Upper lobe of left lung (tissue), 6 donors: ENCODE measurements at regions not wholly inside any gene's neighbourhood (a gene's known extent, or its start where the extent isn't known, plus 50 kb on each side); places are given as distances from the start of the nearest gene placed in this dataset.
A peak's percentile ranks its signal among the peaks of the same experiment; 100 is the strongest.
"Not testable (repeated sequence)": the region's sequence is repeated elsewhere in the genome, so short reads cannot be mapped to it uniquely, and the experiment has no call there.

Source experiments
- ATAC-seq, 2 donors: fragments of 200-7000 bp; cut with Tn5 transposase; one replicate each; pipeline ENCODE4 v1.9.1; 2022; ENCODE audit warnings: mild to moderate bottlenecking in 2 of 2, moderate library complexity in 2 of 2; ENCODE audit not compliant: low FRiP score in 2 of 2
- DNase-seq, 2 donors: peaks; one replicate each; pipeline ENCODE4 v3.0.0-alpha.2; 2019 to 2020
- H3K27ac ChIP-seq, 4 donors: fragments of 200-600 bp; sonication (generic); one replicate each; pipeline ENCODE4 v1.5.1; 2016 to 2019
- H3K27me3 ChIP-seq, 4 donors: fragments of 200-600 bp; sonication (generic); one replicate each; pipeline ENCODE4 v1.5.1; 2017 to 2019
- H3K36me3 ChIP-seq, 4 donors: fragments of 200-600 bp; sonication (generic); one replicate each; pipeline ENCODE4 v1.5.1; 2016 to 2019
- H3K4me1 ChIP-seq, 4 donors: fragments of 200-600 bp; sonication (generic); one replicate each; pipeline ENCODE4 v1.5.1; 2018 to 2019
- H3K4me3 ChIP-seq, 4 donors: fragments of 200-600 bp; sonication (generic); one replicate each; pipeline ENCODE4 v1.5.1; 2017 to 2019; ENCODE audit warnings: mild to moderate bottlenecking in 2 of 4, moderate library complexity in 1 of 4
- H3K9me3 ChIP-seq, 4 donors: fragments of 200-600 bp; sonication (generic); one replicate each; pipeline ENCODE4 v1.5.1; 2018 to 2019
- EP300 ChIP-seq, 4 donors: sonication (generic); formaldehyde crosslinking; IDR thresholded peaks; one replicate each; pipeline ENCODE4 v1.5.1; 2017; ENCODE audit warnings: antibody characterized with exemption in 4 of 4, control low read depth in 2 of 4
- POLR2A ChIP-seq, 4 donors: fragments of 450-650 bp; IDR thresholded peaks; one replicate each; pipeline ENCODE4 v1.5.1; 2016 to 2017; ENCODE audit warnings: antibody characterized with exemption in 4 of 4, mild to moderate bottlenecking in 2 of 4
- POLR2AphosphoS5 ChIP-seq, 2 donors: sonication (generic); formaldehyde crosslinking; IDR thresholded peaks; one replicate each; pipeline ENCODE4 v1.5.1; 2017; ENCODE audit warnings: antibody characterized with exemption in 2 of 2
- WGBS, 2 donors: methylation state at CpG; one replicate each; pipeline ENCODE4 v1.1.5; 2017 to 2018; 5-methylcytosine and 5-hydroxymethylcytosine counted together
- TF ChIP-seq, protein P1 (sequence below), 6 experiments: fragments of 450-650 bp in 4 of 6; fragments of 200-600 bp in 2 of 6; sonication (generic) in 2 of 6; IDR thresholded peaks; one replicate each; pipeline ENCODE4 v1.5.1; 2016 to 2019; ENCODE audit warnings: antibody characterized with exemption in 6 of 6
- donor health status: DM: no; HTN: no; CAD: no; lungs with moderate emphysema.
- donor health status: DM: no; HTN: yes; CAD: no; lungs with severe emphysema.

DNA sequence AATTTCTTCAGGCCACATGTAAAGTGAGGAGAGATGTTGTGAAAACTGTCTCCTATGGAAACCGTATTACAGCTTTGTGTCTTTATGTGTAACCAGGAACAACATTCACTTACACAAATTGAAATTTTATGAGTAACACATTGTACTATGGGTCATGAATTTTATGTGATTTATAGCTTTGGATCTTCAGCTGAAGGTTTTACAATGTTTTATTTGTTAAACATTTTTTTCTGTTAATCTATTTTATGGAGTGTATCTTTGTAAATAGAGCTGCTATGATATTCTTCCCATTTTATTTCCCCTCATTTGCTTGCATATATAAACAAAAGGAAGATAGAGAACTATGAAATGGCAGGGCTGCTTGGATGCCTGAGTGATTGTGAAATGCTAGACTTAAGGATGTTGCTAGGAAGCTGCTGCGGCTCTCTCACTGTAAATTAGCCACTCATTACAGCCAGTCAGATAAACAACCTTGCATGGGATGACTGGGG lies 104.5 kb upstream of the PCLO start:
- H3K27me3 ChIP-seq: no peaks in the 10 kb centered on the region
- DNase-seq (no peak), ATAC-seq (no peak)
- TF ChIP-seq POLR2AphosphoS5 (IDR thresholded peaks at IDR 0.05): no peak
- no peak for TF ChIP-seq EP300 (IDR thresholded peaks at IDR 0.05)
- TF ChIP-seq, protein P1, sequence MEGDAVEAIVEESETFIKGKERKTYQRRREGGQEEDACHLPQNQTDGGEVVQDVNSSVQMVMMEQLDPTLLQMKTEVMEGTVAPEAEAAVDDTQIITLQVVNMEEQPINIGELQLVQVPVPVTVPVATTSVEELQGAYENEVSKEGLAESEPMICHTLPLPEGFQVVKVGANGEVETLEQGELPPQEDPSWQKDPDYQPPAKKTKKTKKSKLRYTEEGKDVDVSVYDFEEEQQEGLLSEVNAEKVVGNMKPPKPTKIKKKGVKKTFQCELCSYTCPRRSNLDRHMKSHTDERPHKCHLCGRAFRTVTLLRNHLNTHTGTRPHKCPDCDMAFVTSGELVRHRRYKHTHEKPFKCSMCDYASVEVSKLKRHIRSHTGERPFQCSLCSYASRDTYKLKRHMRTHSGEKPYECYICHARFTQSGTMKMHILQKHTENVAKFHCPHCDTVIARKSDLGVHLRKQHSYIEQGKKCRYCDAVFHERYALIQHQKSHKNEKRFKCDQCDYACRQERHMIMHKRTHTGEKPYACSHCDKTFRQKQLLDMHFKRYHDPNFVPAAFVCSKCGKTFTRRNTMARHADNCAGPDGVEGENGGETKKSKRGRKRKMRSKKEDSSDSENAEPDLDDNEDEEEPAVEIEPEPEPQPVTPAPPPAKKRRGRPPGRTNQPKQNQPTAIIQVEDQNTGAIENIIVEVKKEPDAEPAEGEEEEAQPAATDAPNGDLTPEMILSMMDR (IDR thresholded peaks at IDR 0.05): no peak
- TF ChIP-seq POLR2A (IDR thresholded peaks at IDR 0.05): no peak
- WGBS, 2 donors: 45 to 60% methylated on average over 2 of the region's 2 CpGs
- no peak overlapping the region for H3K27ac ChIP-seq
- H3K4me1 ChIP-seq: no peaks in the 10 kb centered on the region
- no peaks in the 10 kb centered on the region for H3K36me3 ChIP-seq
- no peaks in the 10 kb centered on the region for H3K9me3 ChIP-seq
- no peak overlapping the region for H3K4me3 ChIP-seq

DNA sequence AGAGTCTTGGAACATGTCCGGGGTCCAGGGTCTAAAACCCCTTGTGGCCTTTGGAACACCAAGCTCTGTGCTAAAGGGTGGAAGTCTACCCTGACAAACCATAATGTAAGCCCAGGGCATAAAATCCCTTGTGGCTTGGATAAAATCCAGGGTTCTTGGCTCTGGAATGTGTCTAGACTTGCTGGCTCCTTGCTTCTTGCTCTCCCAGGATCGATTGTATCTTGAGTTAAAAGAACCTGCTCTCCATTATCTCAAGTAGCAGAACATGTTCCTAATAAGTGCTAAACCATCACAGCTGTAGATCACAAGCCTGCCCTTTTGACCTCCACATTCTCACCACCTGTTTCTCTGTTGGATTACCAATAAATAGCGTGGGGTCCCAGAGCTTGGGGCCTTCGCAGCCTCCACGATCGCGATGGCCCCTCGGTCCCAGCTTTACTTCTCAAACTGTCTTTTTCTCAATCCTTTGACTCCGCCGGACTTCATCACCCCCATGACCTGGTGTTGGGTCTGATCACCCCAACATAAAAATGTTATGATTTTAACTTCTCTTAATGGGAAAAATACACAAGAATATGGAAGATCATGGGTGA lies 100.9 kb upstream of the PCLO start:
- H3K4me3 ChIP-seq, H3K27ac ChIP-seq, ATAC-seq, H3K36me3 ChIP-seq, H3K4me1 ChIP-seq, H3K9me3 ChIP-seq, H3K27me3 ChIP-seq: not testable (repeated sequence)
- peak in 1 of 2 donors; percentile 43 for DNase-seq
- WGBS, 2 donors: 80 to 84% methylated on average over 10 of the region's 10 CpGs

DNA sequence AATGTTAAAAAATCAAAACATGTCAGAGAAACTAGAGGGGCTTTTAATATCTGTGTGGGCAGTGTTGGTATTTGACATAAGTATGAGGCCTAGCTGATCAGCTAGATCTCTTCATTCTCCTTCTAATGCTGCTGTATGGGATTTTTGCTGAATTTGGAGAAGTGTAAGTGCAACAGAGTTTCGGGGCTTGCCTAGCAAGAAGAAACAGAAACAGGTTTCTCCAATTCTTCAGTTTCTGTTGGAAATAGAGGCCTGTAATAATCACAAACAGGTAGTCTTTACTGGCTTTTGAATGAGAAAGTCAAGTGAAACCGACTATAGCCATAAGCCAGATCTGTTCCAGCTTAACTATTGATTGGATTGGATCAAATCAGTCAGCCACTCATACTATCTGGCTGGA lies 96.4 kb upstream of the PCLO start:
- Histone ChIP-seq H3K4me1 (no peaks in the 10 kb centered on the region), H3K9me3 (no peaks in the 10 kb centered on the region), H3K4me3 (no peak overlapping the region), H3K27ac (no peak overlapping the region), H3K36me3 (no peaks in the 10 kb centered on the region), H3K27me3 (no peaks in the 10 kb centered on the region)
- TF ChIP-seq EP300 (IDR thresholded peaks at IDR 0.05) (no peak), POLR2A (IDR thresholded peaks at IDR 0.05) (no peak), POLR2AphosphoS5 (IDR thresholded peaks at IDR 0.05) (no peak)
- TF ChIP-seq, protein P1 (IDR thresholded peaks at IDR 0.05): no peak
- no peak for ATAC-seq
- DNase-seq: no peak
- WGBS, 2 donors: 63 to 77% methylated on average over 2 of the region's 2 CpGs

DNA sequence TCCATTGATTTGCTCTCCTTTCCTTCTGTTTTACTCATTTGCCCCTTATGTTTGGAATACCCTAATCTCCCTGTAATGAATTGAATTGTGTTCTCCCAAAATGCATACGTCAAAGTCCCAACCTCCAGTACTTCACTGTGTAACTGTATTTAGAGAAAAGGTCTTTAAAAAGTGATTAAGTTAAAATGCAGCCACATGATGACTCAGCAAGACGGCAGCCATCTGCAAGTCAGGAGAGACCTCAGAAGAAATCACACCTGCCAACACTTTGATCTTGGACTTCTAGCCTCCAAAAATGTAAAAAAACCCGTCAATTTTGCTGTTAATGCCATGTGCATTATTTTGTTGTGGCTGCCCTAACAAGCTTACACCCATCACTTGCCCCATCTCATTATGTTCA lies 85.3 kb upstream of the PCLO start:
- 63 to 69% methylated on average over 3 of the region's 3 CpGs for WGBS, 2 donors
- H3K27me3 ChIP-seq: no peaks in the 10 kb centered on the region
- ATAC-seq (no peak), DNase-seq (no peak)
- H3K27ac ChIP-seq: no peak overlapping the region
- no peak for TF ChIP-seq POLR2AphosphoS5 (IDR thresholded peaks at IDR 0.05)
- TF ChIP-seq POLR2A (IDR thresholded peaks at IDR 0.05): no peak
- no peak for TF ChIP-seq EP300 (IDR thresholded peaks at IDR 0.05)
- TF ChIP-seq, protein P1 (IDR thresholded peaks at IDR 0.05): no peak
- H3K4me1 ChIP-seq: no peaks in the 10 kb centered on the region
- H3K9me3 ChIP-seq: no peaks in the 10 kb centered on the region
- H3K4me3 ChIP-seq: no peak overlapping the region
- H3K36me3 ChIP-seq: no peaks in the 10 kb centered on the region

DNA sequence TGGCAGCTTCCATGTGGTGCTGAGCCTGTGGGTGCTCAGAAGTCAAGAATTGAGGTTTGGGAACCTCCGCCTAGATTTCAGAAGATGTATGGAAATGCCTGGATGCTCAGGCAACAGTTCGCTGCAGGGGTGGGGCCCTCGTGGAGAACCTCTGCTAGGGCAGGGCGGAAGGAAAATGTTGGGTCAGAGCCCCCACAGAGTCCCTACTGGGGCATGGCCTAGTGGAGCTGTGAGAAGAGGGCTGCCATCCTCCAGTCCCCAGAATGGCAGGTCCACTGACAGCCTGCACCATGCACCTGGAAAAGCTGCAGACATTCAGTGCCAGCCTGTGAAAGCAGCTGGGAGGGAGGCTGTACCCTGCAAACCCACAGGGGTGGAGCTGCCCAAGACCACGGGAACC lies 56.5 kb upstream of the PCLO start:
- 80 to 86% methylated on average over 5 of the region's 5 CpGs for WGBS, 2 donors
- not testable (repeated sequence) for H3K27me3 ChIP-seq, ATAC-seq, H3K9me3 ChIP-seq, H3K4me1 ChIP-seq, H3K4me3 ChIP-seq, H3K27ac ChIP-seq, H3K36me3 ChIP-seq
- DNase-seq: peak in 1 of 2 donors; percentile 1

DNA sequence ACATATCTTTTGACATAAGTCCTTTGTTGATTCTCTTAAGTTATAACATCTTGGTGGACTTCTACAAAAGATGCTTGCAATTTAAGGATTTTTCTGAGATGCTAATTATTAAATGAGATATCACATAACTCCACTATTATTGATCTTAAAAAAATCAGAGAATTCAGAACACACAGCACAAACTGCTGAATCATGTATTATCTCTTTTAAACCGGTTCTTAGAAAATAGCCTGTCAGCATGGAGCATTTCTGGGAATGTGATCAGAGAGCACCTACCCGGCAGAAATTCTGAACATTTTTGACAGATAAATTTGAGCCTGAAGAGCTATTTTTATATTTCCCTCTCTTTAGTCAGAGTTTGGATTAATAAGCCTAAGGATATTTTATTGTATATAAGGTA lies 50.2 kb upstream of the PCLO start:
- Histone ChIP-seq H3K27me3 (no peaks in the 10 kb centered on the region), H3K4me1 (no peaks in the 10 kb centered on the region), H3K27ac (no peak overlapping the region), H3K36me3 (no peaks in the 10 kb centered on the region), H3K9me3 (no peaks in the 10 kb centered on the region), H3K4me3 (no peak overlapping the region)
- ATAC-seq (no peak), DNase-seq (no peak)
- WGBS, 2 donors: 77 to 82% methylated on average over 2 of the region's 2 CpGs
- no peak for TF ChIP-seq POLR2A (IDR thresholded peaks at IDR 0.05)
- TF ChIP-seq, protein P1 (IDR thresholded peaks at IDR 0.05): no peak
- no peak for TF ChIP-seq POLR2AphosphoS5 (IDR thresholded peaks at IDR 0.05)
- TF ChIP-seq EP300 (IDR thresholded peaks at IDR 0.05): no peak
